ENCODE measurements at regions not wholly inside any gene's neighbourhood (a gene's known extent, or its start where the extent isn't known, plus 50 kb on each side); places are given as distances from the start of the nearest gene placed in this dataset.

DNA sequence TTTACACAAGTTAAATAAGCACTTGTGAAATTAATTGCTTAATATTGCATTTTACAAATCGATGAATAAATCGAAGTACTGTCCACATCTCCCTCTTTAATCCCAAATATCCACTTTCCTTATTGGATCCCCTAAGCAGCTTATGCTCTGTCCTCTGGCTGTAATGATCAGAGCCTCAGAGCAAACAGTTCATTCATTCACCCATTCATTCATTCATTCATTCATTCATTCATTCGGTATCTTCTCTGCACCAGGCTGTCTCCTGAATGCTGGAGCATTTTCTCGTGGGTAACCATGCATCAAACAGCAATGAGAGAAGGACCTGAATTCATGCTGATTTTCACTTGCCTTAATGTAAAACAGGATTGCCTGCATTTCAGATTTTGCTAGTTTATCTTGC, 69.5 kb upstream of the IGSF21 start:
- H3F3A ChIP-seq (ENCODE audit: insufficient read depth, low read length) = no peaks in the 10 kb centered on the region
- H3K9me3 ChIP-seq (ENCODE audit: low read length) = no peaks in the 10 kb centered on the region
- H3K79me2 ChIP-seq (ENCODE audit: insufficient read depth, low read length) = no peaks in the 10 kb centered on the region
- no peaks in the 10 kb centered on the region for H3K9me2 ChIP-seq (ENCODE audit: low read depth, low read length)
- no peak for TF ChIP-seq EZH2 (IDR thresholded peaks at IDR 0.05; ENCODE audit: borderline replicate concordance, low read length)
- TF ChIP-seq, protein P1, sequence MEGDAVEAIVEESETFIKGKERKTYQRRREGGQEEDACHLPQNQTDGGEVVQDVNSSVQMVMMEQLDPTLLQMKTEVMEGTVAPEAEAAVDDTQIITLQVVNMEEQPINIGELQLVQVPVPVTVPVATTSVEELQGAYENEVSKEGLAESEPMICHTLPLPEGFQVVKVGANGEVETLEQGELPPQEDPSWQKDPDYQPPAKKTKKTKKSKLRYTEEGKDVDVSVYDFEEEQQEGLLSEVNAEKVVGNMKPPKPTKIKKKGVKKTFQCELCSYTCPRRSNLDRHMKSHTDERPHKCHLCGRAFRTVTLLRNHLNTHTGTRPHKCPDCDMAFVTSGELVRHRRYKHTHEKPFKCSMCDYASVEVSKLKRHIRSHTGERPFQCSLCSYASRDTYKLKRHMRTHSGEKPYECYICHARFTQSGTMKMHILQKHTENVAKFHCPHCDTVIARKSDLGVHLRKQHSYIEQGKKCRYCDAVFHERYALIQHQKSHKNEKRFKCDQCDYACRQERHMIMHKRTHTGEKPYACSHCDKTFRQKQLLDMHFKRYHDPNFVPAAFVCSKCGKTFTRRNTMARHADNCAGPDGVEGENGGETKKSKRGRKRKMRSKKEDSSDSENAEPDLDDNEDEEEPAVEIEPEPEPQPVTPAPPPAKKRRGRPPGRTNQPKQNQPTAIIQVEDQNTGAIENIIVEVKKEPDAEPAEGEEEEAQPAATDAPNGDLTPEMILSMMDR (IDR thresholded peaks at IDR 0.05; ENCODE audit: low read length) = no peak
- no peaks in the 10 kb centered on the region for H3K4me1 ChIP-seq (ENCODE audit: insufficient read depth, low read length, severe bottlenecking)
- H3K4me2 ChIP-seq (ENCODE audit: low read length) = no peak overlapping the region
- H3K9ac ChIP-seq (ENCODE audit: low read length) = no peak overlapping the region
- no peak overlapping the region for H3K27ac ChIP-seq (ENCODE audit: low read depth, low read length, poor library complexity, severe bottlenecking)
- no peaks in the 10 kb centered on the region for H3K36me3 ChIP-seq (ENCODE audit: insufficient read depth, low read length)
- no peaks in the 10 kb centered on the region for H3K27me3 ChIP-seq (ENCODE audit: insufficient read depth, low read length)
- H3K4me3 ChIP-seq (ENCODE audit: low read depth, low read length, poor library complexity, severe bottlenecking) = no peak overlapping the region
- H4K20me1 ChIP-seq (ENCODE audit: insufficient read depth, low read length) = no peaks in the 10 kb centered on the region
- no peak overlapping the region for H2AFZ ChIP-seq (ENCODE audit: low read length)

DNA sequence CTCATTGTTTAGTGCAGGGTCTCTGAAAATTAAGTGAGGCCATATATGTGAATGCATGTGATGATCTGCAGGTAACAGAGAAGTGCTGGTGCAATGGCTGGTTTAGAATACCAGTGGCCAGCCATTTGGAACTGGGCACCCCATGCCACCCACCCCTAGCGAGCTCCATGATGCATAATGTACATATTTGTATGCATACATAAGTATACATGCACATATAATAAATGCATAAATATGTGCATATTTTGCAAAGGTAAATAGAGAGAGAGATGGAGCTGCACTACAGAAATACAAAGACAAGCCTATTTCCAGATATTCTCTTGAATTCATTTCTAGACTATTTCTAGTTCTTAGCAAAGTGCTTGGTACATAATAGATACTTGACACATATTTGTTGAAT, 68.5 kb upstream of the IGSF21 start:
- Histone ChIP-seq H3K4me2 (ENCODE audit: low read length) (no peak overlapping the region), H3F3A (ENCODE audit: insufficient read depth, low read length) (no peaks in the 10 kb centered on the region), H3K79me2 (ENCODE audit: insufficient read depth, low read length) (no peaks in the 10 kb centered on the region), H4K20me1 (ENCODE audit: insufficient read depth, low read length) (no peaks in the 10 kb centered on the region), H3K27ac (ENCODE audit: low read depth, low read length, poor library complexity, severe bottlenecking) (no peak overlapping the region), H3K4me3 (ENCODE audit: low read depth, low read length, poor library complexity, severe bottlenecking) (no peak overlapping the region), H2AFZ (ENCODE audit: low read length) (no peak overlapping the region), H3K27me3 (ENCODE audit: insufficient read depth, low read length) (no peaks in the 10 kb centered on the region), H3K36me3 (ENCODE audit: insufficient read depth, low read length) (no peaks in the 10 kb centered on the region), H3K9me2 (ENCODE audit: low read depth, low read length) (no peaks in the 10 kb centered on the region), H3K9ac (ENCODE audit: low read length) (no peak overlapping the region), H3K4me1 (ENCODE audit: insufficient read depth, low read length, severe bottlenecking) (no peaks in the 10 kb centered on the region), H3K9me3 (ENCODE audit: low read length) (no peaks in the 10 kb centered on the region)
- no peak for TF ChIP-seq EZH2 (IDR thresholded peaks at IDR 0.05; ENCODE audit: borderline replicate concordance, low read length)
- TF ChIP-seq, protein P1 (IDR thresholded peaks at IDR 0.05; ENCODE audit: low read length) = no peak

DNA sequence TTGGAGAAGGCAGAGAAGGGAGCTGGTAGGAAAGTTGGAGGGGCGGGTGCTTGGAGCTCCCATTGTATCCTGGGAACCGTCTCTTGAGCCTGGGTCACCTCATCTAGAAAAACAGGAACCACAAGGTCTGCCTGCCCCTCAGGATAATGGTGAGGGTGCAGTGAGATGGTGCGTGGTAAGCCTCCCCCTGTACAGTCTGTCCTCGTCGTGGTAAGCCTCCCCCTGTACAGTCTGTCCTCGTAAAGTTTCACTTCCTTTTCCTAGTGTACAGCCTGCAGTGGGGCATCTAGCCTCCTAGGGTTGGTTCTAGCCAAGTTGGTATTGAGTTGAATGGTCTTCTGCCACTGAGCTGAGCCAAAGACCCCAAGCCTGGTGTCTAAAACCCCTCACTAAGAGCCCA, 66.5 kb upstream of the IGSF21 start:
- H3K36me3 ChIP-seq (ENCODE audit: insufficient read depth, low read length) = no peaks in the 10 kb centered on the region
- H3K9me3 ChIP-seq (ENCODE audit: low read length) = no peaks in the 10 kb centered on the region
- H3K79me2 ChIP-seq (ENCODE audit: insufficient read depth, low read length) = no peaks in the 10 kb centered on the region
- H3K9me2 ChIP-seq (ENCODE audit: low read depth, low read length) = no peaks in the 10 kb centered on the region
- no peaks in the 10 kb centered on the region for H4K20me1 ChIP-seq (ENCODE audit: insufficient read depth, low read length)
- no peak overlapping the region for H2AFZ ChIP-seq (ENCODE audit: low read length)
- H3K27ac ChIP-seq (ENCODE audit: low read depth, low read length, poor library complexity, severe bottlenecking) = no peak overlapping the region
- H3K9ac ChIP-seq (ENCODE audit: low read length) = no peak overlapping the region
- no peak overlapping the region for H3K4me2 ChIP-seq (ENCODE audit: low read length)
- no peaks in the 10 kb centered on the region for H3F3A ChIP-seq (ENCODE audit: insufficient read depth, low read length)
- TF ChIP-seq, protein P1 (IDR thresholded peaks at IDR 0.05; ENCODE audit: low read length) = no peak
- TF ChIP-seq EZH2 (IDR thresholded peaks at IDR 0.05; ENCODE audit: borderline replicate concordance, low read length) = no peak
- no peaks in the 10 kb centered on the region for H3K27me3 ChIP-seq (ENCODE audit: insufficient read depth, low read length)
- H3K4me3 ChIP-seq (ENCODE audit: low read depth, low read length, poor library complexity, severe bottlenecking) = no peak overlapping the region
- H3K4me1 ChIP-seq (ENCODE audit: insufficient read depth, low read length, severe bottlenecking) = no peaks in the 10 kb centered on the region

Data from OCI-LY1 (cell line).